PC-3 (cell line): ENCODE measurements at regions not wholly inside any gene's neighbourhood (a gene's known extent, or its start where the extent isn't known, plus 50 kb on each side); places are given as distances from the start of the nearest gene placed in this dataset.

Experiments used
- ATAC-seq: fragments of 200-7000 bp; cut with Tn5 transposase; 2 replicates; pipeline ENCODE4 v1.9.1; 2020; ENCODE audit warnings: mild to moderate bottlenecking, moderate library complexity
- BruUV-seq: library from RNA; stranded (reverse); fragments of 400-500 nt; replicated peaks from 2 replicates; lab custom pipeline; 2021; lab: Mats Ljungman, UMichigan
- CTCF ChIA-PET: fragments of 300-600 bp; sonication (Branson Sonifier 250); formaldehyde crosslinking; loops from one replicate; lab custom pipeline; 2022; ENCODE audit warnings: antibody characterized with exemption; lab: Charles Lee
- POLR2A ChIA-PET: fragments of 300-600 bp; sonication (Branson Sonifier 250); formaldehyde crosslinking; loops from one replicate; lab custom pipeline; 2022; ENCODE audit warnings: antibody characterized with exemption; ENCODE audit not compliant: unreplicated experiment; lab: Charles Lee
- DNase-seq: peaks from one replicate; pipeline ENCODE4 v3.0.0-alpha.2; 2015
- H2AFZ ChIP-seq: fragments of 300-600 bp; sonication (generic); 2 replicates; pipeline ENCODE4 v1.6.0; 2016; ENCODE audit warnings: antibody characterized with exemption, low read length
- H3F3A ChIP-seq: fragments of 300-600 bp; sonication (generic); one replicate; pipeline ENCODE4 v1.6.0; 2017; ENCODE audit warnings: antibody characterized with exemption, low read length, control low read depth, mild to moderate bottlenecking; ENCODE audit not compliant: unreplicated experiment
- H3K27ac ChIP-seq: fragments of 300-600 bp; sonication (generic); 2 replicates; pipeline ENCODE4 v1.5.1; 2016; ENCODE audit warnings: mild to moderate bottlenecking, low read length
- H3K27me3 ChIP-seq: fragments of 300-600 bp; sonication (generic); 2 replicates; pipeline ENCODE4 v1.6.1; 2016; ENCODE audit warnings: low read length, mixed read lengths
- H3K36me3 ChIP-seq: fragments of 300-600 bp; sonication (generic); 2 replicates; pipeline ENCODE4 v1.6.1; 2016; ENCODE audit warnings: low read depth, mixed run types, low read length, mixed read lengths
- H3K4me1 ChIP-seq: fragments of 300-600 bp; sonication (generic); 2 replicates; pipeline ENCODE4 v1.5.1; 2016; ENCODE audit warnings: low read length; ENCODE audit not compliant: insufficient read depth
- H3K4me2 ChIP-seq: fragments of 300-600 bp; sonication (generic); 2 replicates; pipeline ENCODE4 v1.6.0; 2016; ENCODE audit warnings: low read length
- H3K4me3 ChIP-seq: fragments of 300-600 bp; sonication (generic); 2 replicates; pipeline ENCODE4 v1.5.1; 2016; ENCODE audit warnings: mild to moderate bottlenecking, low read length, mixed read lengths
- H3K79me2 ChIP-seq: fragments of 300-600 bp; sonication (generic); 2 replicates; pipeline ENCODE4 v1.6.1; 2017; ENCODE audit warnings: low read length, mixed read lengths
- H3K9ac ChIP-seq: fragments of 300-600 bp; sonication (generic); 2 replicates; pipeline ENCODE4 v1.6.0; 2016; ENCODE audit warnings: mild to moderate bottlenecking, low read length
- H3K9me2 ChIP-seq: fragments of 300-600 bp; sonication (generic); replicated peaks from 2 replicates; pipeline ENCODE4 v1.6.1; 2016; ENCODE audit warnings: mixed run types, low read length, mixed read lengths
- H3K9me3 ChIP-seq: fragments of 300-600 bp; sonication (generic); 2 replicates; pipeline ENCODE4 v1.6.1; 2016; ENCODE audit warnings: low read length, mixed read lengths
- H4K20me1 ChIP-seq: fragments of 300-600 bp; sonication (generic); 2 replicates; pipeline ENCODE4 v1.6.1; 2016; ENCODE audit warnings: low read length, mixed read lengths
- EZH2 ChIP-seq: fragments of 300-600 bp; sonication (generic); IDR thresholded peaks from one replicate; pipeline ENCODE4 v1.6.1; 2017; ENCODE audit warnings: antibody characterized with exemption, mild to moderate bottlenecking, low read length; ENCODE audit not compliant: unreplicated experiment
- EZH2phosphoT487 ChIP-seq: fragments of 300-600 bp; sonication (generic); IDR thresholded peaks from 2 replicates; pipeline ENCODE4 v1.6.1; 2018; ENCODE audit warnings: mild to moderate bottlenecking, antibody characterized with exemption, low read length, borderline replicate concordance
- intact Hi-C: fragments of 100-400 bp; cut with micrococcal nuclease; formaldehyde crosslinking; loops from 2 replicates; pipeline ENCODE4 v1.9.0; 2023
- TF ChIP-seq, protein P1 (sequence below): fragments of 300-600 bp; sonication (generic); conservative IDR thresholded peaks from 2 replicates; pipeline ENCODE4 v1.5.1; 2017; ENCODE audit warnings: antibody characterized with exemption, low read depth, mild to moderate bottlenecking, low read length

DNA sequence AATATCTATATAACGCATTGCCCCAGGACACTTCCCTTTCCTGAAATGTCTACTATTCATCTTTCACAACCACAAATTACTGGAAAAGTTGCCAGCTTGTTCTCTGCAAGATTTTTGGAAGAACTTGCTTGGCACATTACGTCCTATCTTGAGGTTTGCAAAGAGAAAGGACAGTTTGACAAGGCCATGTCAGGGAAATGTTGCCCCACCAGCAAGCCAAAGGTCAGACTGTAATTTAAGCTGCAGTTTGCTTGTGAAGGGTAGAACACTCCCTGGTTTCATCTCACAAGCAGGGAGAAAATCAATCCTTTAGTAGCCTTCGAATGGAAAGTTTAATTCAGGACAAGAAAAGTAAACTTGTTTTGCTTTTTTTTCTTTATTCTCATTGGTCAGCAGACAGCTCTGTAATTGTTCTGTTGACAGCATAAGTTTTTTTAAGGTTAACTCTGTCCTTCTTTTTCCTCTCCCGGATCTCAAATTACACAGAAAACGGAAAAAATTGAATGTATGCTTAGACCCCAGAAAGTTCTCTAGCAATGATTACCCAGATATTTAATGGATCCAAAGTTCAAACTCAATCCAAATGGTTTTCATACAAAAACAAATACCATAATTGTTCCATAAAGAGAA is 541.8 kb upstream of the NRSN1 start:
- no peak overlapping the region for H2AFZ ChIP-seq
- no peaks in the 10 kb centered on the region for H3K79me2 ChIP-seq
- H4K20me1 ChIP-seq: no peaks in the 10 kb centered on the region
- no peak overlapping the region for H3K27ac ChIP-seq
- no peaks in the 10 kb centered on the region for H3K4me1 ChIP-seq
- no peaks in the 10 kb centered on the region for H3K9me2 ChIP-seq
- ChIA-PET CTCF (no interaction called here), POLR2A (no interaction called here)
- no peak overlapping the region for H3K4me3 ChIP-seq
- no peaks in the 10 kb centered on the region for H3K9me3 ChIP-seq
- TF ChIP-seq EZH2 (no peak), EZH2phosphoT487 (no peak)
- TF ChIP-seq, protein P1, sequence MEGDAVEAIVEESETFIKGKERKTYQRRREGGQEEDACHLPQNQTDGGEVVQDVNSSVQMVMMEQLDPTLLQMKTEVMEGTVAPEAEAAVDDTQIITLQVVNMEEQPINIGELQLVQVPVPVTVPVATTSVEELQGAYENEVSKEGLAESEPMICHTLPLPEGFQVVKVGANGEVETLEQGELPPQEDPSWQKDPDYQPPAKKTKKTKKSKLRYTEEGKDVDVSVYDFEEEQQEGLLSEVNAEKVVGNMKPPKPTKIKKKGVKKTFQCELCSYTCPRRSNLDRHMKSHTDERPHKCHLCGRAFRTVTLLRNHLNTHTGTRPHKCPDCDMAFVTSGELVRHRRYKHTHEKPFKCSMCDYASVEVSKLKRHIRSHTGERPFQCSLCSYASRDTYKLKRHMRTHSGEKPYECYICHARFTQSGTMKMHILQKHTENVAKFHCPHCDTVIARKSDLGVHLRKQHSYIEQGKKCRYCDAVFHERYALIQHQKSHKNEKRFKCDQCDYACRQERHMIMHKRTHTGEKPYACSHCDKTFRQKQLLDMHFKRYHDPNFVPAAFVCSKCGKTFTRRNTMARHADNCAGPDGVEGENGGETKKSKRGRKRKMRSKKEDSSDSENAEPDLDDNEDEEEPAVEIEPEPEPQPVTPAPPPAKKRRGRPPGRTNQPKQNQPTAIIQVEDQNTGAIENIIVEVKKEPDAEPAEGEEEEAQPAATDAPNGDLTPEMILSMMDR: no peak
- ATAC-seq (no peak), DNase-seq (peak; percentile 32)
- intact Hi-C loops: no loop called here
- H3K27me3 ChIP-seq: peaks cover 11% of the 10 kb centered on the region; the same call in 1 of the 2 replicates
- no peak overlapping the region for H3K4me2 ChIP-seq
- no TSS peak for BruUV-seq
- H3K9ac ChIP-seq: no peak overlapping the region
- no peaks in the 10 kb centered on the region for H3F3A ChIP-seq
- no peaks in the 10 kb centered on the region for H3K36me3 ChIP-seq

DNA sequence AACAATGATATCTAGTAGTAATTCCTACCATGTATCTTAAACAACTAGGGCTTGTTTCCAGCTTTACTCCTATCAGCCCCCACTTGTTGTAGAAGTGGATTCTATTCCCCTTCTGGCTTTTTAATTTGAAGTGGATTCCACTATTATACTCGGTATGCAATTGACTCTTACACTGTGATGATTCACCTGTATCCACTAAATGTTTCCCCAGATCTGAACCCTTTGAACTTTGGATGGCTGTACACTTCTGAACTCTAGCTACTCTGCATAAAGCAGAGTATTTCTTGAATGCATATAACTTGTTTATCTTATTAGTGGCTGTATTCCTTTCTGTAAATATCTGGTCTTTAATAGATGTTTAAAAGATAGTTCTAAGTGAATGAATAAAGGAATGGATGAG is 538.4 kb upstream of the NRSN1 start:
- no peaks in the 10 kb centered on the region for H3F3A ChIP-seq
- H3K9ac ChIP-seq: no peak overlapping the region
- no peaks in the 10 kb centered on the region for H3K4me1 ChIP-seq
- intact Hi-C loops: no loop called here
- H3K27me3 ChIP-seq: peaks cover 11% of the 10 kb centered on the region; the same call in 1 of the 2 replicates
- ATAC-seq (no peak), DNase-seq (no peak)
- H3K36me3 ChIP-seq: no peaks in the 10 kb centered on the region
- CTCF ChIA-PET: no interaction called here
- no peak for TF ChIP-seq EZH2phosphoT487
- no peak for TF ChIP-seq EZH2
- no peak overlapping the region for H3K27ac ChIP-seq
- no peaks in the 10 kb centered on the region for H3K9me3 ChIP-seq
- H3K79me2 ChIP-seq: no peaks in the 10 kb centered on the region
- H3K4me3 ChIP-seq: no peak overlapping the region
- POLR2A ChIA-PET: interaction anchor here (0.6 kb wide), 1 partner anchor 610 kb away, joined by 3 read pairs; no protein-coding TSS in a partner anchor
- H3K4me2 ChIP-seq: no peak overlapping the region
- no peaks in the 10 kb centered on the region for H3K9me2 ChIP-seq
- no peaks in the 10 kb centered on the region for H4K20me1 ChIP-seq
- no peak overlapping the region for H2AFZ ChIP-seq
- BruUV-seq: no TSS peak

DNA sequence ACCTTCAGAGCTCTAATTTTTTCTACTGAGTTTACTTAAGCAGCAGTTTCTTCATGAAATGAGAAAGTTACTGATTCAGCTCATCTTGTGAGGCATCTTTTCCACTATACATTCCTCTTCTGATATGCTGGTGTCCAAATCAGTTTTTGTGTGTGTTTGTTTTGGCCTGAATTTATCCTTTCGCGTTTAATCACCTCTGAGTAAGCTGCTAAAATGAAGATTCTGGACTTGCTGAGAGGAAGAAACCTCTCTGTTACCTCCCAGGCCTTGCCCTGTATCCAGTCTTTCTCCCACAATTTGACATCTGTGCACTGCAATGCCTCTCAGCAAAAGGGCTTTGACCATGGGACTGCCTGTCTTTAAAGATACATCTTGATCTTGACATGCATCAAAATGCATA is 536.2 kb upstream of the NRSN1 start:
- ChIA-PET POLR2A (no interaction called here), CTCF (no interaction called here)
- no peaks in the 10 kb centered on the region for H3K79me2 ChIP-seq
- H3K36me3 ChIP-seq: no peaks in the 10 kb centered on the region
- H3K4me3 ChIP-seq: no peak overlapping the region
- H3K9me2 ChIP-seq: no peaks in the 10 kb centered on the region
- H3K27me3 ChIP-seq: peaks cover 10% of the 10 kb centered on the region; the same call in 1 of the 2 replicates
- H3K9me3 ChIP-seq: no peaks in the 10 kb centered on the region
- H3K27ac ChIP-seq: no peak overlapping the region
- DNase-seq (peak; percentile 9), ATAC-seq (peak; percentile 51)
- no peaks in the 10 kb centered on the region for H4K20me1 ChIP-seq
- no peak overlapping the region for H3K4me2 ChIP-seq
- no TSS peak for BruUV-seq
- no peak overlapping the region for H3K9ac ChIP-seq
- H3K4me1 ChIP-seq: no peaks in the 10 kb centered on the region
- intact Hi-C loops: no loop called here
- no peaks in the 10 kb centered on the region for H3F3A ChIP-seq
- TF ChIP-seq, protein P1: no peak
- TF ChIP-seq EZH2: no peak
- H2AFZ ChIP-seq: no peak overlapping the region
